Activated CD8-positive, alpha-beta memory T cell treated with anti-CD3 and anti-CD28 coated beads for 24 hours (primary cell): ENCODE measurements at regions not wholly inside any gene's neighbourhood (a gene's known extent, or its start where the extent isn't known, plus 50 kb on each side); places are given as distances from the start of the nearest gene placed in this dataset.

Experiments used
- DNase-seq: peaks from one replicate; pipeline ENCODE4 v3.0.0-alpha.2; 2020

DNA sequence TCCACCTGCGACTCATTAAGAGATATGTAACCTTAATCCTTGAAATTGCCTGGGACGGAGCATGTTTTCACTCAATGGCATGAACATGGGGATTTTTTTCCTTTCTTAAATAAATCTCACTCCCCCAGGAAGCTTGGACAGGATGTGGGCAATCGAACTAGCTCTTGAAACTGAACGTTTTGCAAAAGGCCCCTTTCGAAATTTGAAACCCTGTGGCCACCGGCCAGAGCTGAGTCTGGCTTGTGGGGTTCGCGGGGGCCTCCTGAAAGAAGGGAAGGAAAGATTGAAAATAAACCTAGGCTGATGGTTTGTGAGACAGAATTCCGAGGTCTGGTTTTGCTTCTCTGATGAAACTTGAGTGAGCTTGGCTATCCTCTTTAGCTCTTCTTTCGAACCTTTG lies 101.4 kb upstream of the RTL1 start:
- no peak for DNase-seq

DNA sequence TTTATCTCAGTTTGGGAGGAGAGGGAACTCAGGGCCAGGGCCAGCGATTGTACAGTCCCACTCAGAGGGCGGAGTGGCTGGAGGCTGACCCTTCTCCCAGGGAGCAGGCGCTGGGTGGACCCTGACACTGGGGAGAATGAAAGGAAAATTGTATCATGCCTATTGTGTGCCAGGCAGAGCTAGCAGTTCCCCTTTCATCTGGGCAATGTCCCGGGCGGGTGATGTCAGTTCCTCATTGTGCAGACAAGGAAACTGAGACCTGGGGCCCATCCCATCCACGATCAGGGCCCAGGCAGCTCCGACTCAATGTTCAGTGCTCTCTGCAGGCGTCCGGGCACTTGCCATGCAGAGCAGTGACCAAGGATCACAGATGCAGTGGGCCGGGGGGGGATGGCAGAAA lies 101.9 kb upstream of the RTL1 start:
- no peak for DNase-seq

DNA sequence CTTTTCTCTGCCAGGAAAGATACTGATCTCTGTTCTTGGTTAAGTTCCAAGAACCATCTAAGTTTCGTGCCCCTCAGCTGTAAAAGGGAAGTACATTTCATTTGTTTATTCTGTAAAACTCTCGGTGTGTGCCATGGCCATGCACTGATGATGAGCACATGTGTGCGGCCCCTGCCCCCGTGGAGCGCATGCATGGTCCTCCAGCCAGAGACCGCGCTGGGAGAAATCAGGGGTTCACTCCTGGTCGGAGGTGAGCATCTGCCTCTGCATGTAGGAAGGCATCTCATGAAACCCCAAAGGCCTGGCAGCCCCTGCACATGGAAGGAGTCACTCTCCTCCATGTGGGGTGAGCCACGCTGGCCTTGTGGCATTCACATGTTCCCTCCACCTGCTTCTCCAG lies 102.5 kb upstream of the RTL1 start:
- no peak for DNase-seq

DNA sequence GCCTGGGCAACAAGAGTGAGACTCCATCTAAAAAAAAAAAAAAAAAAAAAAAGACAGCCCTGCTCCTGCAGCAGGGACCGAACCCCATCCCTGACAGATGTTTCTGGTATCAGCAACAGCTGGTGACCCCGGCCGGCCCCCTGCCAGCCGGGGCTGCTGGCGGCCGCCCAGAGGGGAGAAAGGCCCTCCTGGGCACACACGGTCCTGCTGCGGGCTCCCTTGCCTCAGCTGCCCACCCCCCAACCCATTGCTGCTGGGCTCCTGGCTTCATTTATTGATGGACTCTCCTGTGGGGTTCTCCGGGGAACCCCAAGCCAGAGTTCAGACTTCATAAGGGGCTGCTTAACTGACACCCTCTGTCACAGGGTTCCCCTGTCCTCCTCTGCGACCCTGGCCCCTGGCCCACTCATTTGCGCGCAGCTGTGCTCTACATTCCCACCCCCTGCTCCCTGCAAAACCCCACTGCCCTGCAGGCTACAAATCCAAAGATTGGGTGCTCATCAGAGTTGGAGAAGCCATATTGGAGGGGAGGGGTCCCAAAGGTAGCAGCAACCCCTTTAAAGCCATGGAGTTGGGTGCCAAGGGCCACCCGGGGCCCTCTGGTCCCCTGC lies 103.6 kb upstream of the RTL1 start:
- DNase-seq = no peak

DNA sequence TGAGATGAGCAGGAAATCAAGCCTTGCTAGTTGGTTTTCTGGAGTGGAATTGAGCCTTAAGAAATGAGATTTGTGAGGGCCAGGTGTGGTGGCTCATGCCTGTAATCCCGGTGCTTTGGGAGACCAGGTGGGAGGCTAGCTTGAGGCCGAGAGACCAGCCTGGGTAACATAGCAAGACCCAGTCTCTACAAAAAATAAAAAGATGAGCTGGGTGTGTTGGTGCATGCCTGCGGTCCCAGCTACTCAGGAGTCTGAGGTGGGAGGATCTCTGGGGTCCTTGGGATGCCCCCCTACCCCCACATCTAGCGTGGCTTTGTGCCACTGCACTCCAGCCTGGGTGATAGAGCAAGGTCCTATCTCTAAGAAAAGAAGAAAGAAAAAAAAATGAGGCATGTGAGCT lies 104.2 kb upstream of the RTL1 start:
- DNase-seq = no peak

DNA sequence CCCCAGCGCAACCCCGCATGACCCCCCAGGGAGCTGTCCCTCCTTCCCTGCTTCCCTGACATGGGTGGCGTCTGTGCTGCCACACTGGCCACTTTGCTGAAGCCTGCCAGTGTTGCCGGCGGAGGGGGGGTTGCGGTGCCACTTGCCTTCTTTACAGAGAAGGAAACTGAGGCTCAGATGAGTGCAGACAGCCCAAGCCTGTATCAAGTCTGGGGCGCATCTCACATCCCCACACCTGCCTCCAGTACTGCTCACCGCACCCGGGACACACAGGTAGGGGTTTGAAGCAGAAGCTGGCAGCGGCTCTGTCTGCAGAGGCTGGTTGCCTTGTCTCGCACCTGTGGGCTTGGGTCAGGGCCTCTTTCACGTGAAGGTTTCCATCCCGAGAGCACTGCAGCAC lies 104.7 kb upstream of the RTL1 start:
- no peak for DNase-seq

DNA sequence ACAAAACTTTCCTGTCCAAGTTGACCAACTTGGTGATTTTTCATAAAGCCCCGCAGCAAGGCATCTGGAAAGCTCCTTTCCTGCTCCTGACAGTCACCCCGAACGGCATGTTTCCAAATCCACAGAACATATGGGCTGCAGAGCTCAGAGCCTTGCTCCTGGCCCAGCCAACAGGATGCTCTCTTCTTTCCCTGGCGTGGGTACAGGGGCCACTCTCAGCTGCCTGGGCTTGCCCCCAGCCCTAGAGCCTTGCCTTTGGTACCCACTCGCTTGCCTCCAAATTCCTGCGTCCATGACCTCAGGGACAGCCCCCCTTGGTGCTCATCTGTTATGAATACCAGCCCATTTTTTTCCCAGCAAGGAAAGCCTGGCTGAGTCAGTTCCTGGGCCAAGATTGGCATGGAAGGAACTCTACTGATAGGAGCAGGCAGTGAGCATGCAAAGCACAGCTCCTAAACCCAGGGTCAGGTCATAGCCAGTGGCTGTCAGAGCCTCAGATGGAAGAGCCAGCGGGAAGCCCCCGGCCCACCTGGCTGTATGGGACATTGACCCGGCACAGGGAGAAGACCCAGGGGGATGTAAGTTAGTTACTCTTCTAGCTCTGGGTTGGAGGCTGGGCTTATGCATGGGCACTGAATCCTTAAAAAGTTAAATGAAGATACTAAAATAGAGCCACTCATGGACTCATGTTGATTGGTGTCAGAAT lies 105.3 kb upstream of the RTL1 start:
- DNase-seq = no peak

DNA sequence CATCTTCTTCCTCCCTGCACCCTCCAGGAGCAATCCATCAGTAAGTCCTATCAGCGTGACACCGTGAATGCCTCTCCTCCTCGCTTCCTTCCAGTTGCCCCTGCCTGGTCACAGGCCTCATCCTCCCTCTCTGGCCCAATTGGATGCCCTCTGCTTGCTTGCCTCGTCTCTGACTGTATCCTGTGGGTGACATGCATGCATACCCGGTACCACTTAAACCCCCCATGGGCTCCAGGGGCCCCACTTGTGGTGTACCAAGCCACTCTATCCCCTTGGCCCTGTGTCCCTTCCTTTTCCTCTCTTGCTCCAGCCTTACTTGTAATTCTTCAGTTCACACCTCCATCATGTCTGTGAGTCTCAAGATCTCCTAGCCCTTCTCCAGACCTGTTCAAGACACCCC lies 106.0 kb upstream of the RTL1 start:
- no peak for DNase-seq

DNA sequence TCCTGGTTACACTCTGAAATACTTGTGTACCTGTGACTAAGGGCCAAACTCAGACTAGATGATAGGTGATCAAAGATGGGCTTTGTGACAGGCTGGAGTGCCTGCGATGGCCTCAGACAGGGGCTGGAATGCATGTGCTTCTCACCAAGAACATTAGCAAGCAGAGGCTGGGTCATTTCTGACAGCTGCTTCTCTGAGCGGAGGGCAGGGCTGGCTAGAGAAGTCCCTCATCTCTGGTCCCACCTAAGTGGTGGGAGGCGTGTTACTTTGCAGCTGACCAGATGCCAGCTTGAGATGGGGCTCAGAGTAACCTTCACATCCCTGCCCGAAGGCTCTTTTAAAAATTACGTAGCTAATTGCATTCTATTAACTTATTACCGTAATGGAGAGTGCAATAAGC lies 106.8 kb upstream of the RTL1 start:
- no peak for DNase-seq

DNA sequence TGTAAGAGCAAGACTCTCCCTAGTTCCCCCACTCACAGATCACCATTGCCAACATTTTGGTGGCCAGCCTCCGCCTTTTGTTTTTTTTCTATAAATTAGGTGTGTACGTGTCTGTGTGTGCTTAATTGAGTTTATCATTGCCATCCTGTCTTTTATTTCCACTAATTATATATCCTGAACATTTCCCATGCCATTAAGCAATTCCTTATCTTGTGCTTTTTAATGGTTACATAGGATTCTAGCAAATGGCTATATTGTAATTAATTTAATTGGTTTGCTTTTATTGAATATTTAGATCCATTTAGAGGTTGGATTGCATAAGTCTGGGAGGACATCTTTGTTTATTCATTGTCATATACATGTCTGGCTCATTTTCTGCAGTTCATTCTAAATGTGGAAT lies 107.3 kb upstream of the RTL1 start:
- DNase-seq = no peak

DNA sequence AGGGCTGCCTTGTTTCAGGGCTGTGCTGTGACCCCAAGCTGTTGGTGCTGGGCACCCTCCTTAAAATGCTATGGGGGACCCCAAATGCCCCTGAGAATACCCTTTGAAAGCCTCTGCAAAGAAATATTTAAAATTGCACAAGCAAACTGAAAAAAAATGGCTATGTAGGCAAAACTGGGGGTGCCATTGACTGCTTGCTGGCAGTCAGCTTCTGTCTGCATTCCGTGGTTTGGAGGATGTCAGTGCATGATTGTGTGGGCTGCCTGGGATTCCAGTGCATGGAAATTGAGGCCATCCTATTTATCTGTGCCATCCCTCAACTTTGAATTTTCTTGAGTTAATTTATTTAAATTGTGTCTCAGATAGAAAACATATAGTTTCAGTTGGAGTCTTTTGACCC lies 113.7 kb upstream of the RTL1 start:
- no peak for DNase-seq

DNA sequence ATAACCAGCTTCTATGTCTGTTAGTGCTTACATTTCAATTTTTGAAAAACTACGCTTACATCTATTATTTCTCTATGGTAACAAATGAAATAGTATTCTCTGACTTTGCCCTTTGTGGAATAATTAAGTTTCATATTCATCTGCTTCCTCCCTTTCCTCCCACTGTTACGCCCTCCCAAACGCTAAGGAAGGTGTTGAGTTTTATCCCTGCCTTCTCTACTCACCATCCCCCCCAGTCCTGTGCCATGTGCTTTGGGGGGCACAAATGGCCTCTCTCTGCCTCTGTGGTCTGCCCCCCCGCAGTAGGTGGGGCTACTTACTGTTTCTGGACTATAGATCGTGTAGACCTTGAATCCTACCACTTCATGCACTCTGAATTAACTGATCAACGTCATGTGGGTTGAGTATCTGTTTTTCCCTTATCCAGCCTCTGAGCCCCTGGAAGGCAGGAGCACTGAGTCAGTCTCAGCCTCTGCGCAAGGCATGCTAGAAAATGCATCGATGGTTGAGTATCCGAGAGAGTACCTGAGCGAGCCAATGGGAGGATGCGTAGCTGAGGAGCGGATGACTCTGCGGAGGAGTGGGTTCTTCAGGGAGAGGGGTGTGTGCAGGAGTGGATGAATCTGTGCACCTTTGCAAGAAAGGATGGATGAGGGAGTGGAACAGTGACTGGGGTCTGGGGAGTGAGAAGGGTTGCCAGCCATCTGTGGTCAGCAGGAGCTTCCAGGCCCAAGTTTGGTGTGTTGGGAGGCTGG lies 114.5 kb upstream of the RTL1 start:
- no peak for DNase-seq

DNA sequence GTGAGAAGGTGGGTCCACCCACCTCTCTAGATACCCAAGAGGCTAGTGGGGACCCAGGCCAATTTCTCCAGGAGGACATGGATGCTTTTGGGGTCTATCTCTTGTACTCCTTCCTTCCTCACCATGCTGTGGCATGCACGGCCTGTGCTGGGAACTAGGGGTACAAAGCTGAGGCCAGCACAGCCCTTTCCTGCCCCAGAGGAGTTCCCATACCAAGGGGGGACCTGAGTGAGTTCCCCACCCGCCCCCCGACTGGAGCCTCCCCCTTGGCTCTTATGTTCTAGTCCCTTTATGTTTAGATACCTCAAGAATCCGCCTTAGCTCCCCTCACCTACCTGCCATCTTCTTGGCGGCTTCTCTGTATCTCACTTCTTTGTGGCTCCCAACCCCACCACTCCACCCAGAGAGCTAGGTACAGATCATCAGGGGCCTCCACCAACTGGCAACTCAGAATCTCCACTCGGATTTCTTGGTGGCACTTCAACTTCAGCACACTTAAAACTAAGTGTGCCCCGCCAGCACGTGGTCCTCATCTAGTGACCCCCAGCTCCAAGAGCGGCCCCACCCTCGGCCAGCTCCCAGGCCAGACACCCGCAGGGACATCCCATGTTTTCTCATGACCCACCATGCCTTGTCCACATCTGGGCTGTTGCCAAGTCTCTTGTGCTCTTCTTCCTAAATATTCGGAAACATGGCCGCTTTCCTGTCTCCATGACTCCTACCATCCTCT lies 115.2 kb upstream of the RTL1 start:
- peak; percentile 32 for DNase-seq

DNA sequence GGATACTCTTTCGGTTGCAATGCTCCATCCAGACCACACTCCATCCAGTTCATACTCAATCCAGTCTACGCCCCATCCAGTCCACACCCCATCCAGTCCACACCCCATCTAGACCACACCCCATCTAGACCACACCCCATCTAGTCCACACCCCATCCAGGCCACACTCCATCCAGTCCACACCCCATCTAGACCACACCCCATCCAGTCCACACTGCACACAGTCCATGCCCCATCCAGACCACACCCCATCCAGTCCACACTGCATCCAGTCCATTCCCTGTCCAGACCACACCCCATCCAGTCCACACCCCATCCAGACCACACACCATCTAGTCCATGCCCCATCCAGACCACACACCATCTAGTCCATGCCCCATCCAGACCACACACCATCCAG lies 116.0 kb upstream of the RTL1 start:
- peak; percentile 4 for DNase-seq

DNA sequence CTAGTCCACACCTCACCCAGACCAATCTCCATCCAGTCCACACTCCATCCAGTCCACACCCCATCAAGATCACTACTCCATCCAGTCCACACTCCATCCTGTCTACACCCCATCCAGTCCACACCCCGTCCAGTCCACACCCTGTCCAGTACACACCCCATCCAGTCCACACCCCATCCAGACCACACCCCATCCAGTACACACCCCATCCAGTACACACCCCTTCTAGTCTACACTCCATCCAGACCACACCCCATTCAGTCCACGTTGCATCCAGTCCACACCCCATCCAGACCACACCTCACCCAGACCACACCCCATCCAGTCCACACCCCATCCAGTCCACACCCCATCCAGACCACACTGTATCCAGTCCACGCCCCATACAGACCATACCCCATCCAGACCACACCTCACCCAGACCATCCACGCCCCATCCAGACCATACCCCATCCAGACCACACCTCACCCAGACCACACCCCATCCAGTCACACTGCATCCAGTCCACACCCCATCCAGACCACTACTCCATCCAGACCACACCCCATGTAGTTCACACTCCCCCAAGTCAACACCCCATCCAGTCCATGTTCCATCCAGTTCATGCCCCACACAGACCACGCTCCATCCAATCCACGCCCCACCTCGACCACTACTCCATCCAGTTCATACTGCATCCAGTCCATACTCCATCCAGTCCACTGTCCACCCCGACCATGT lies 116.6 kb upstream of the RTL1 start:
- peak; percentile 37 for DNase-seq

DNA sequence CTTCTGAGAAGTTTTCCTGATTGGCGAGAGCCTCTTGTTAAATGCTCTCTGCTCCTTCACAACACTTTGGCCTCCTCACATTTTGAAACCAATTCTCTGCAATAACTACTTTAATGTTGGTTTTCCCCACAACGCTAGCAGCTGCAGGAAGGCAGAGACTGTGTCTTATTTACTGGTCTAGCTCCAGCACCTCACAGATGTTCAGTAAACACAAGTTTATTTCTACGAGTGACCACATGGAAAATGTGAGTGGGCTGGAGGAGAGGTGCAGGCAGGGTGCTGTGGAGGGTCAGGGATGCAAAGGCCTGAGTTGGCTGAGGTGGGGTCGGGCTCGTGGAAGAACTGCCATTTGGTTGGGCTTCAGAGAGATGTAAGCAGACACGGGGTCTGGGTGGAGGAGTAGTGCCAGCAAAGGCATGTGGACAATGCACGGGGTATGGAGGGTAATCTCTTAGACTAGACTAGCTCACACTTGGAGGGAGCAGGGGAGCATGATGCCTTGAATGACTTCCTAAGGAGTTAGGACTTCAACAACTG lies 117.4 kb upstream of the RTL1 start:
- DNase-seq = peak; percentile 9

DNA sequence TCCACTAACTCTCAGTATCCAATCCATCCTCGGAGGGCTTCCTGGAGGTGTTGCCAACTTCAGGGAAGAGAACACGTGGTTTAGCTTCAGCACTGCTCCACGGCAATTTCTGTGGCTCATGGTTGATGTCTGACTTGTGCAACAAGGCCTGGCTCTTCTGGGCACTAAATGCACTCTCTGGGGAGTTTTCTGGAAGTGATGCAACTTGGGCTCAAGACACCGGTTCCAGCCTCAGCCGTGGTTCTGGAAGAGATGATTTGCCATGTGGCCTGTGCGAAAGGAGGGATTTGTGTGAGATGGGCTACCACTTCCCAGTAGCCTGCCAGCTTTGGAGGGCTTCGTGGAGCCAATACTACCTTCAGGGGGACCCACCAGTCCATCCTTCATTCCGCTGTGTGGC lies 118.6 kb upstream of the RTL1 start:
- peak; percentile 24 for DNase-seq

DNA sequence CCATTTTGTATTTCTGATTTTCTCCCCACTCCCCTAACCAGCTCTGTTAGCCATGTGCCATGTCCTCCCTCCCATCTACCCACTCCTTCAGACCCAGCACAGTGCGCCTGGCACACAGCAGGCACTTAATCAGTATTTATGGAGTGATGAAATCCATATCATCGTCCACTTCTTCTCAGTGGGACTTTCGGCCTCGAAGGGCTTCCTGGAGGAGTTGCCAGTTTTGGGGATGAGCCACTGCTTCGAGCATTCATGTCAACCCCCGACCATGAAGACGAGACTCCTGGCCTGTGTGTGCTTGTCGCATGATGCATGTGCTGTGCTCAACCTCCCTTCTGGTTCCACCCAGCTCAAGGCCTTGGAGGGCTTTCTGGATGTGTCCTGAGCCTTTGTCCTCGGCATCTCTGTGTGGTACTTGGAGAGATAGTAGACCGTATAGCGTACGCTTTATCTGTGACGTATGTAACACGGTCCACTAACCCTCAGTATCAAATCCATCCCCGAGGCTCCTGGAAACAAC lies 119.5 kb upstream of the RTL1 start:
- DNase-seq = no peak

DNA sequence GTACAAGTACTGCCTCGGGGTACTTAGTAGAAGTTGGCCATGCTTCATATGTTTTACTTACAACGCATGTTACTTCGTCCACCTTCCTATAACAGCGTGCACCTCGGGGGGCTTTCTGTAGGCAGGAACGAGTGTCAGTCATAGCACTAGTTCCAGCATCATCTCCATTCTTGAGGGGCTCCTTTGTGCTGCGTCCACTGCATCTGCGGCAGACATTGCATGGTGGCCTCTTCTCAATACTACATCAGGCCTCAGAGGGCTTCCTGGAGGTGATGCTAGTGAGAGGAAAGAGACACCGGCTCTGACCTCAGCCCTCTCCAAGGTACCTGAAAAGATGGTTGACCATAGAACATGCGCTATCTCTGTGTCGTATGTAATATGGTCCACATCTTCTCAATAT lies 121.2 kb upstream of the RTL1 start:
- no peak for DNase-seq

DNA sequence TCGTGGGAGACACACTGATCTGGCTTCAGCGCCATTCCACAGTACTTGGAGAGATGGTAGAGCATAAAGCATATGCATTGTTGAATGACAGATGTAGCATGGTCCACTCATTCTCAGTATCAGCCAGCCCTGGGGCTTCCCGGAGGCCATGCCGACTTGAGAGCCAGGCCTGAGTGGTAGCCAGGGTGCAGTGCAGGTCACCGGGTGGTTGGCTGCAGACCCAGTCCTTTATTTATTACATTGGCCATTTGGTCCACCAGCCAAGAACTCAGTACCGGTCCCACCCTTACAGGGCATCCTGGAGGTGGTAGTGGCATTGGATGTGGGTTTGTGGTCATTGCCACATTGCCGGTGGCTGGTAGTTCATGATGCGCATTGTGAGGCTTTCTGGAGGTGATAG lies 121.6 kb upstream of the RTL1 start:
- DNase-seq = no peak

DNA sequence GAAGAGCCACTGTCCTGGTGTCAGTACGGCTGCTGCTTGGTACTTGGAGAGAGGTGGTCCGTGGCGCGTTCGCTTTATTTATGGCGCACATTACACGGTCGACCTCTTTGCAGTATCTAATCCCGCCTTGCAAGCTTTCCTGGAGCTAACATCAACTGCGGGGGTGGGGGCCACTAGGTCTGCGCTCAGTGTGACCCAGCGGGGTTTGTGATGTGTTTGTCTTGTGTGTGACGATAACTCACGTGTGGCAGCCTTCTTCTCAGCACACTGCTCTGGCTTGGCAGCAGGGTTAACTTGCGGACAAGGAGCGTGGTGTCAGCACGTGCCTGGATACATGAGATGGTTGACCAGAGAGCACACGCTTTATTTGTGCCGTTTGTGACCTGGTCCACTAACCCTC lies 122.2 kb upstream of the RTL1 start:
- no peak for DNase-seq

DNA sequence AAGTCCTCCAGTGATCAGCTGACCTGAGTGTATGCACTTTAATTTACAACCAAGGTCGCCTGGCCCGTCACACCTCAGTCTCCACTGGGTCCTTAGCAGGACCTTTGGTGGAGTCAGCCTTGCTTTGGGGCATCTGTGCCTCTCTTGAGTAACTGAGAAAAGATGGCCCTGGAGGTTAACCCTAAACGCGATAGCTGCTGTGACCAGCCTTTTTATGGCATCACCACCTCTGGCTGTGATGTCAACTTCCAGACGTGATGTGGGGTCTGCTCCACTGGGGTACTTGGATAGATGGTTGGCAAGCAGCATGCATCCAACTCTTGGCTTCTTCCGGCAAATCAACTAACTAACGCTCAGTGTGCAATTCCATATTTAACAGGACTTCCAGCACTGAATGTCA lies 122.8 kb upstream of the RTL1 start:
- DNase-seq = no peak

DNA sequence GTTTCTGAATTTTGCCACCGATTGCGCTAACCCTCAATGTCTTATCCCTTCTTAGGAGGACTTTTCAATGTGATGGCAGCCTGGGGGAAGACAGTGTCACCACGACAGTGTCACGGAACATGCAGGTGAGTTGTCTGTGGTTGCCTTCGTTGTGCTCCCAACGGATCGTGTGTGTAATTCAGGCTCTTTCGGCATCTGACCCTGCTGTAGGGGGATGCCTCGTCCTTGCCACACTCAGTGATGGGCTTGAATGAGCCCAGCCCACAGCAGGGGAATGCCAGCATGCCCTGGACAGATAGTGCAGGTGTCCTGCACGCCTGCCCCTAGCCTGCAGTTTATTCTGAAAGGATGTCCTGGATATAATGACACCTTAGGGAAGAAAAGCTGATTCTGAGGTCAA lies 123.8 kb upstream of the RTL1 start:
- DNase-seq = no peak
